Caco-2 (cell line): ENCODE measurements at regions not wholly inside any gene's neighbourhood (a gene's known extent, or its start where the extent isn't known, plus 50 kb on each side); places are given as distances from the start of the nearest gene placed in this dataset.

ENCODE experiments used
- BruUV-seq: library from RNA; stranded (reverse); fragments of 400-500 nt; replicated peaks from 2 replicates; lab custom pipeline; 2021; lab: Mats Ljungman, UMichigan
- CTCF ChIA-PET: fragments of 300-600 bp; sonication (Branson Sonifier 250); formaldehyde crosslinking; loops from one replicate; lab custom pipeline; 2022; ENCODE audit warnings: antibody characterized with exemption; lab: Charles Lee
- POLR2A ChIA-PET: fragments of 300-600 bp; sonication (Branson Sonifier 250); formaldehyde crosslinking; loops from one replicate; lab custom pipeline; 2022; ENCODE audit warnings: antibody characterized with exemption; lab: Charles Lee
- DNase-seq, 2 experiments: peaks; one replicate each; pipeline versions ENCODE4 v3.0.0 to v3.0.0-alpha.2; 2020 to 2022
- H3K27me3 ChIP-seq: replicated peaks from 2 replicates; pipeline ENCODE4 v1.6.0; 2011; ENCODE audit warnings: low read length; ENCODE audit not compliant: control insufficient read depth, insufficient read depth
- H3K36me3 ChIP-seq: 2 replicates; pipeline ENCODE4 v1.5.1; 2011; ENCODE audit warnings: low read length; ENCODE audit not compliant: control insufficient read depth, insufficient read depth
- H3K4me1 ChIP-seq: fragments of 250-450 bp; sonication (Bioruptor Pico); 2 replicates; pipeline ENCODE4 v1.5.1; 2020; ENCODE audit warnings: mild to moderate bottlenecking
- H3K4me3 ChIP-seq: 2 replicates; pipeline ENCODE4 v1.5.1; 2011; ENCODE audit warnings: low read depth, mild to moderate bottlenecking, control low read depth, low read length
- H3K9me3 ChIP-seq: fragments of 250-450 bp; sonication (Bioruptor Pico); 2 replicates; pipeline ENCODE4 v1.5.1; 2020; ENCODE audit warnings: mild to moderate bottlenecking, moderate library complexity
- H3K27ac Mint-ChIP-seq: one replicate; pipeline ENCODE4 v1.8.0; 2022; ENCODE audit warnings: mixed read lengths; ENCODE audit not compliant: unreplicated experiment
- H3K27me3 Mint-ChIP-seq: one replicate; pipeline ENCODE4 v1.8.0; 2022; ENCODE audit warnings: mixed read lengths; ENCODE audit not compliant: insufficient read depth, unreplicated experiment
- H3K36me3 Mint-ChIP-seq: one replicate; pipeline ENCODE4 v1.8.0; 2022; ENCODE audit warnings: mild to moderate bottlenecking, mixed read lengths; ENCODE audit not compliant: insufficient read depth, unreplicated experiment
- H3K4me1 Mint-ChIP-seq: one replicate; pipeline ENCODE4 v1.8.0; 2022; ENCODE audit warnings: low read depth, mixed read lengths; ENCODE audit not compliant: unreplicated experiment
- H3K4me3 Mint-ChIP-seq: one replicate; pipeline ENCODE4 v1.8.0; 2022; ENCODE audit warnings: mild to moderate bottlenecking, moderate library complexity, mixed read lengths; ENCODE audit not compliant: unreplicated experiment
- H3K9me3 Mint-ChIP-seq: one replicate; pipeline ENCODE4 v1.8.0; 2022; ENCODE audit warnings: mixed read lengths; ENCODE audit not compliant: unreplicated experiment
- intact Hi-C: fragments of 100-400 bp; cut with micrococcal nuclease; formaldehyde crosslinking; loops from one replicate; pipeline ENCODE4 v1.10.0; 2022; ENCODE audit not compliant: unreplicated experiment
- TF ChIP-seq, protein P1 (sequence below), 2 experiments: fragments of 200-600 bp in 1 of 2; IDR thresholded peaks; 1 replicate in 1 of 2; 2 replicates in 1 of 2; pipeline versions ENCODE4 v1.5.1 to v1.8.0; 2011 to 2022; ENCODE audit warnings: antibody characterized with exemption in 1 of 2, control low read depth in 1 of 2, inconsistent platforms in 1 of 2, low read depth in 1 of 2, low read length in 1 of 2, mild to moderate bottlenecking in 1 of 2, moderate library complexity in 1 of 2; ENCODE audit not compliant: insufficient read depth in 1 of 2, severe bottlenecking in 1 of 2, unreplicated experiment in 1 of 2

DNA sequence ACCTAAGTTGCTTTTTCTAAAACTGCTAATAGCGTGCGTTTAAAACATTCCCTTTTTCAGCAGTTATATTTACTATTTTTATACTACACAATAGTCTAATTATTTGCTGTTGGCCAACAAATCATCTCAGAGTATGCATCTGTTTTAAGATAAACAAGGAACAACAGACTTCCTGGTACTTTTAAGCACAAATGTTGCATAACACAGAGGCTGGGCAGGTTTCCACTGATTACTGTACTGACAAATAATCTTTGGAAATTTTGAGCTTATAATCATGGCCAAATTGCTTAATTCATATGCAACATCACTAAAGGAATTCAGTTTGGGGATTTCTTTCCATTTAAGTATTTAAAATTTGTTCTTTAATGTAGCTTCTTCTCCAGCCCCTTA lies 737.4 kb upstream of the SALL3 start:
- H3K4me1 ChIP-seq = no peaks in the 10 kb centered on the region
- peaks cover 3% of the 10 kb centered on the region for H3K27me3 Mint-ChIP-seq
- H3K27ac Mint-ChIP-seq = no peak overlapping the region
- H3K9me3 Mint-ChIP-seq = peaks cover 12% of the 10 kb centered on the region
- no TSS peak for BruUV-seq
- H3K27me3 ChIP-seq = no peaks in the 10 kb centered on the region
- peaks cover 6% of the 10 kb centered on the region for H3K36me3 Mint-ChIP-seq
- POLR2A ChIA-PET = no interaction called here
- H3K4me1 Mint-ChIP-seq = no peaks in the 10 kb centered on the region
- DNase-seq = no peak
- H3K9me3 ChIP-seq = no peaks in the 10 kb centered on the region
- intact Hi-C loops = no loop called here
- H3K36me3 ChIP-seq = no peaks in the 10 kb centered on the region
- H3K4me3 ChIP-seq = no peak overlapping the region
- no peak overlapping the region for H3K4me3 Mint-ChIP-seq
- CTCF ChIA-PET = no interaction called here
- TF ChIP-seq, protein P1, sequence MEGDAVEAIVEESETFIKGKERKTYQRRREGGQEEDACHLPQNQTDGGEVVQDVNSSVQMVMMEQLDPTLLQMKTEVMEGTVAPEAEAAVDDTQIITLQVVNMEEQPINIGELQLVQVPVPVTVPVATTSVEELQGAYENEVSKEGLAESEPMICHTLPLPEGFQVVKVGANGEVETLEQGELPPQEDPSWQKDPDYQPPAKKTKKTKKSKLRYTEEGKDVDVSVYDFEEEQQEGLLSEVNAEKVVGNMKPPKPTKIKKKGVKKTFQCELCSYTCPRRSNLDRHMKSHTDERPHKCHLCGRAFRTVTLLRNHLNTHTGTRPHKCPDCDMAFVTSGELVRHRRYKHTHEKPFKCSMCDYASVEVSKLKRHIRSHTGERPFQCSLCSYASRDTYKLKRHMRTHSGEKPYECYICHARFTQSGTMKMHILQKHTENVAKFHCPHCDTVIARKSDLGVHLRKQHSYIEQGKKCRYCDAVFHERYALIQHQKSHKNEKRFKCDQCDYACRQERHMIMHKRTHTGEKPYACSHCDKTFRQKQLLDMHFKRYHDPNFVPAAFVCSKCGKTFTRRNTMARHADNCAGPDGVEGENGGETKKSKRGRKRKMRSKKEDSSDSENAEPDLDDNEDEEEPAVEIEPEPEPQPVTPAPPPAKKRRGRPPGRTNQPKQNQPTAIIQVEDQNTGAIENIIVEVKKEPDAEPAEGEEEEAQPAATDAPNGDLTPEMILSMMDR (IDR thresholded peaks at IDR 0.05; ENCODE audit: insufficient read depth in 1 of 2, low read depth in 1 of 2, low read length in 1 of 2, severe bottlenecking in 1 of 2, unreplicated experiment in 1 of 2) = no peak

- no peak overlapping the region for H3K4me3 ChIP-seq
- Mint-ChIP-seq H3K36me3 (peaks cover 5% of the 10 kb centered on the region), H3K4me3 (no peak overlapping the region), H3K9me3 (peaks cover 9% of the 10 kb centered on the region), H3K4me1 (no peaks in the 10 kb centered on the region), H3K27me3 (peaks cover 3% of the 10 kb centered on the region), H3K27ac (no peak overlapping the region)
- H3K36me3 ChIP-seq = no peaks in the 10 kb centered on the region
- no peaks in the 10 kb centered on the region for H3K4me1 ChIP-seq
- POLR2A ChIA-PET = no interaction called here
- no peak for DNase-seq
- intact Hi-C loops = no loop called here
- TF ChIP-seq, protein P1 (IDR thresholded peaks at IDR 0.05; ENCODE audit: insufficient read depth in 1 of 2, low read depth in 1 of 2, low read length in 1 of 2, severe bottlenecking in 1 of 2, unreplicated experiment in 1 of 2) = no peak
- H3K9me3 ChIP-seq = no peaks in the 10 kb centered on the region
- BruUV-seq = no TSS peak
- CTCF ChIA-PET = no interaction called here
- H3K27me3 ChIP-seq = no peaks in the 10 kb centered on the region
Measured at GRCh38 chr18:78242806-78243205, 736.8 kb upstream of the SALL3 start.

- no peak for DNase-seq
- Histone ChIP-seq H3K27me3 (no peaks in the 10 kb centered on the region), H3K4me3 (no peak overlapping the region), H3K4me1 (no peaks in the 10 kb centered on the region), H3K36me3 (no peaks in the 10 kb centered on the region), H3K9me3 (no peaks in the 10 kb centered on the region)
- no peak overlapping the region for H3K4me3 Mint-ChIP-seq
- TF ChIP-seq, protein P1 (IDR thresholded peaks at IDR 0.05; ENCODE audit: insufficient read depth in 1 of 2, low read depth in 1 of 2, low read length in 1 of 2, severe bottlenecking in 1 of 2, unreplicated experiment in 1 of 2) = no peak
- CTCF ChIA-PET = no interaction called here
- no peaks in the 10 kb centered on the region for H3K4me1 Mint-ChIP-seq
- BruUV-seq = no TSS peak
- no peak overlapping the region for H3K27ac Mint-ChIP-seq
- intact Hi-C loops = no loop called here
- POLR2A ChIA-PET = no interaction called here
- H3K27me3 Mint-ChIP-seq = peaks cover 3% of the 10 kb centered on the region
- H3K36me3 Mint-ChIP-seq = no peaks in the 10 kb centered on the region
- H3K9me3 Mint-ChIP-seq = no peaks in the 10 kb centered on the region
Measured at GRCh38 chr18:78244779-78245178, 734.8 kb upstream of the SALL3 start.
